Mesothelial cell of epicardium (in vitro differentiated cells): ENCODE measurements at regions not wholly inside any gene's neighbourhood (a gene's known extent, or its start where the extent isn't known, plus 50 kb on each side); places are given as distances from the start of the nearest gene placed in this dataset.

ENCODE experiments used
- DNase-seq, 2 experiments: peaks; one replicate each; pipeline ENCODE4 v3.0.0; 2021; ENCODE audit warnings: low spot score in 2 of 2; ENCODE audit not compliant: unreplicated experiment in 2 of 2
- H3K27ac Mint-ChIP-seq: 2 replicates; pipeline ENCODE4 v1.8.0; 2021; ENCODE audit warnings: mixed read lengths
- H3K27me3 Mint-ChIP-seq: 2 replicates; pipeline ENCODE4 v1.8.0; 2021; ENCODE audit warnings: low read depth, mixed read lengths
- H3K36me3 Mint-ChIP-seq: 2 replicates; pipeline ENCODE4 v1.8.0; 2021; ENCODE audit warnings: mixed read lengths
- H3K4me1 Mint-ChIP-seq: 2 replicates; pipeline ENCODE4 v1.8.0; 2021; ENCODE audit warnings: mixed read lengths
- H3K4me3 Mint-ChIP-seq: 2 replicates; pipeline ENCODE4 v1.8.0; 2021; ENCODE audit warnings: mild to moderate bottlenecking, moderate library complexity, mixed read lengths
- H3K9me3 Mint-ChIP-seq: 2 replicates; pipeline ENCODE4 v1.8.0; 2021; ENCODE audit warnings: mixed read lengths
- TF ChIP-seq, protein P1 (sequence below): fragments of 200-600 bp; sonication (generic); IDR thresholded peaks from one replicate; pipeline ENCODE4 v1.5.0; 2021; ENCODE audit warnings: antibody characterized with exemption; ENCODE audit not compliant: unreplicated experiment

DNA sequence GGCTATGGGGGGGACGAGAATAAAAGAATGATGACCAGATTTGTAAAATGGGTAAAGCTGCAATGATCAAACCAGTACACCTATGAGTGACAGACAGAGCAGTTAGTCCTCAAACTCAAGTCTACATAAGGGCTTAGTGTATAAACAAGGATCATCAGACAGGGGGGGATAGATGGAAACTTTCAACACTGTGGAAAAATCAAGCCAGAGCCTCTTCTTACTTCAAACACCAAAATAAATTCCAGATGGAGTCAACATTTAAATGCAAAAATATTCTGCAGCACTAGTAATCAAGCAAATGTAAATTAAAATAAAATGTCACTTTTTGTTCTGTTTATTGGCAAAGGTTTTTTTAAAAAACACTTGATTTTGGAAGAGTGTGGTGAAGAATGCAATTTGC is 205.9 kb upstream of the RGMA start:
- Mint-ChIP-seq H3K27ac (no peak overlapping the region), H3K36me3 (no peaks in the 10 kb centered on the region), H3K9me3 (peaks cover 6% of the 10 kb centered on the region), H3K4me1 (no peaks in the 10 kb centered on the region), H3K4me3 (no peak overlapping the region), H3K27me3 (peaks cover 23% of the 10 kb centered on the region)
- DNase-seq, result no peak
- TF ChIP-seq, protein P1, sequence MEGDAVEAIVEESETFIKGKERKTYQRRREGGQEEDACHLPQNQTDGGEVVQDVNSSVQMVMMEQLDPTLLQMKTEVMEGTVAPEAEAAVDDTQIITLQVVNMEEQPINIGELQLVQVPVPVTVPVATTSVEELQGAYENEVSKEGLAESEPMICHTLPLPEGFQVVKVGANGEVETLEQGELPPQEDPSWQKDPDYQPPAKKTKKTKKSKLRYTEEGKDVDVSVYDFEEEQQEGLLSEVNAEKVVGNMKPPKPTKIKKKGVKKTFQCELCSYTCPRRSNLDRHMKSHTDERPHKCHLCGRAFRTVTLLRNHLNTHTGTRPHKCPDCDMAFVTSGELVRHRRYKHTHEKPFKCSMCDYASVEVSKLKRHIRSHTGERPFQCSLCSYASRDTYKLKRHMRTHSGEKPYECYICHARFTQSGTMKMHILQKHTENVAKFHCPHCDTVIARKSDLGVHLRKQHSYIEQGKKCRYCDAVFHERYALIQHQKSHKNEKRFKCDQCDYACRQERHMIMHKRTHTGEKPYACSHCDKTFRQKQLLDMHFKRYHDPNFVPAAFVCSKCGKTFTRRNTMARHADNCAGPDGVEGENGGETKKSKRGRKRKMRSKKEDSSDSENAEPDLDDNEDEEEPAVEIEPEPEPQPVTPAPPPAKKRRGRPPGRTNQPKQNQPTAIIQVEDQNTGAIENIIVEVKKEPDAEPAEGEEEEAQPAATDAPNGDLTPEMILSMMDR, result no peak

DNA sequence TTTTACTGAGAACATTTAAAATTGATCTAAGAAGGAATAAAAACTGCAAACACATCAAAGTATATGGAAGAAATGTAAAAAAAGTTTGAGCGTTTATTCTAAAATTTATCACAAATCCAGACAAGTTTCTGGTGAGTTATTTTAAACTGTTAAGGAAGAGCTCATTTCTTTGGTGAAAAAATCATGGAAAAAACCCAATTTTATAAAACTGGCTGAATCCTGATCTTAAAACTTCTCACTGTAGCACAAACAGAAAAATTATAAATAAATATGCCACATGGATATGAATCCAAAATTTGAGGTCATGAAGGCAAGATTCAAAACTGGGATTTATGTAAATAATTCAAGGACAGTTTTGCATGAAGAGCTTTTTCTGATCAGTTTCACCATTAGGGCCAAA is 205.1 kb upstream of the RGMA start:
- no peaks in the 10 kb centered on the region for H3K36me3 Mint-ChIP-seq
- no peaks in the 10 kb centered on the region for H3K4me1 Mint-ChIP-seq
- peaks cover 6% of the 10 kb centered on the region for H3K9me3 Mint-ChIP-seq
- H3K27ac Mint-ChIP-seq, result no peak overlapping the region
- TF ChIP-seq, protein P1, result no peak
- H3K27me3 Mint-ChIP-seq, result peaks cover 27% of the 10 kb centered on the region
- DNase-seq, result no peak
- no peak overlapping the region for H3K4me3 Mint-ChIP-seq

GRCh38 chr15:93291380-93291779 is 202.4 kb upstream of the RGMA start:
- H3K27ac Mint-ChIP-seq, result no peak overlapping the region
- H3K27me3 Mint-ChIP-seq, result peaks cover 30% of the 10 kb centered on the region
- H3K4me1 Mint-ChIP-seq, result no peaks in the 10 kb centered on the region
- H3K9me3 Mint-ChIP-seq, result peaks cover 6% of the 10 kb centered on the region
- H3K36me3 Mint-ChIP-seq, result no peaks in the 10 kb centered on the region
- TF ChIP-seq, protein P1, result no peak
- no peak overlapping the region for H3K4me3 Mint-ChIP-seq
- DNase-seq, result no peak

DNA sequence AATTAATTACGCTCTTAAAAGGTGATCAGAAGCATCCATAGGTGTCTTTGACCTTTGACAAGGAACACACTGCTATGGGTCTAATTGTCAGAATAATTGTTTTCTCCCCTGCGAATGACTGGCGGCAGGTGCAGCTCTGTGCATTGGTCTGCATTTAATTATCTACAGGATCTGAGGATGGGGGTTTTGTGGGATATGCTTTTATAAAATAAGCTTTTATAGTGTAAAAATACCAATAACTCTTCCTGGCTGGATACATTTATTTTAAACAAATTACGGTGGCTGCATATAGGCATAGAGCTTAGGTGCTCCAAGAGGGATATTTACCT is 201.6 kb upstream of the RGMA start:
- H3K27me3 Mint-ChIP-seq, result peaks cover 32% of the 10 kb centered on the region
- no peaks in the 10 kb centered on the region for H3K4me1 Mint-ChIP-seq
- no peak overlapping the region for H3K27ac Mint-ChIP-seq
- H3K4me3 Mint-ChIP-seq, result no peak overlapping the region
- no peaks in the 10 kb centered on the region for H3K36me3 Mint-ChIP-seq
- no peak for DNase-seq
- peaks cover 6% of the 10 kb centered on the region for H3K9me3 Mint-ChIP-seq
- TF ChIP-seq, protein P1, result no peak

- H3K36me3 Mint-ChIP-seq, result no peaks in the 10 kb centered on the region
- H3K4me1 Mint-ChIP-seq, result no peaks in the 10 kb centered on the region
- TF ChIP-seq, protein P1, result no peak
- H3K27me3 Mint-ChIP-seq, result peaks cover 32% of the 10 kb centered on the region
- no peak for DNase-seq
- H3K27ac Mint-ChIP-seq, result no peak overlapping the region
- H3K4me3 Mint-ChIP-seq, result no peak overlapping the region
- H3K9me3 Mint-ChIP-seq, result peaks cover 6% of the 10 kb centered on the region
Observed at GRCh38 chr15:93289941-93290617, 201.1 kb upstream of the RGMA start.

DNA sequence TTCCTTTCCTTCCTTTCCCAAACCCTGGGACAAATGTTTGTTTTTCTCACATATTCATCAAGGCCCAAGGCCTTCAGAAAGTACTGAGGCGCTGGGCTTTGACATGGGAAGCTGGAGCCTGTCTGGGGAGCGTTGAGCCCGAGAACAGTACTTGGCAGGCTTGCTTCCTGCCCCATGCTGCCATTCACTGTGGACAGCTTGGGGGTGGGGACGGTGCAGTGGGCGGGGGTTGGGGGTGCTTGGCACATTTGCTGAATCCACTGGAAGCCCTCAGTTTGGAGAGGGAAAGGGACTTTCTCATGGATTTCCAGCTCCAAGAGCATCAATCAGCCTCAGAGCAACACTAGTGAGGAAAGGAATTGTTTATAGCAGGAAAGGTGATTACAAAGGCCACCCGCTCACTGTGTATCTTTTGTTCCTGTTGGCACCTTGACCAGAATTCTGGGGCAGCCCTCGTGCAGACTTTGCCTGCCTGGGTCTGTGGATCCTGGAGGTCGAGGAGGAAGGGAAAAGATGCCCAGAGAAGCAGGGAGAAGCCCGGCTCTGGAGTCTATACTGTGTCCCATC is 199.8 kb upstream of the RGMA start:
- Mint-ChIP-seq H3K4me1 (no peaks in the 10 kb centered on the region), H3K27ac (no peak overlapping the region), H3K27me3 (peaks cover 37% of the 10 kb centered on the region), H3K9me3 (peaks cover 6% of the 10 kb centered on the region), H3K36me3 (no peaks in the 10 kb centered on the region), H3K4me3 (no peak overlapping the region)
- DNase-seq, result no peak
- TF ChIP-seq, protein P1, result no peak
